Sciatic nerve (tissue), 2 donors: ENCODE measurements at regions not wholly inside any gene's neighbourhood (a gene's known extent, or its start where the extent isn't known, plus 50 kb on each side); places are given as distances from the start of the nearest gene placed in this dataset.
A peak's percentile ranks its signal among the peaks of the same experiment; 100 is the strongest.

Experiments used
- ATAC-seq: fragments of 200-7000 bp; cut with Tn5 transposase; one replicate; pipeline ENCODE4 v1.9.1; 2020; ENCODE audit warnings: mild to moderate bottlenecking, moderate library complexity
- DNase-seq: peaks from one replicate; pipeline ENCODE4 v3.0.0-alpha.2; 2020; ENCODE audit warnings: low spot score
- intact Hi-C: fragments of 100-400 bp; cut with DNase I; formaldehyde crosslinking; loops from one replicate; pipeline ENCODE4 v1.14.2; 2022
- donor health status: DM: no; HTN: no; CAD: no.
- donor health status: DM: no; HTN: no; CAD: no.

DNA sequence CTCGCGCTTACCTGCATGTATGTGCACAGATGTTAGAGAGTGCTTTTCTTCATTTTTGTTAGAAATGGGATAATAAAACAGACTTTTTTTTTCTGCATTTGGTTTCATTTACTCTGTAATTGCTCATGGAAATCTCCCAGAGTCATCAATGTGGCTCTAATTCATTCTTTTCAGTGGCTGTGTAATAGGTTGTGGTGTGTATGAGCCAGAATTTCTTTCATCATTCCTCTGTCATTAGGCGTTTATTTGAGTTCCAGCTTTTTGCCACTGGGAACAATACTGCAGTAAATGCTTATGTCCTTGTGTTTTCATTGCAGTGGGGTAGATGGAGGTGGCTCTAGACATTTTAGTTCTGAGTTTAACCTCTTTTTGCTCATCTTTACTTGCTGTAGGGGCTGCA, 118.9 kb downstream of the NXNL2 start:
- peak; percentile 29 for ATAC-seq
- DNase-seq, result no peak
- intact Hi-C loops, result no loop called here

DNA sequence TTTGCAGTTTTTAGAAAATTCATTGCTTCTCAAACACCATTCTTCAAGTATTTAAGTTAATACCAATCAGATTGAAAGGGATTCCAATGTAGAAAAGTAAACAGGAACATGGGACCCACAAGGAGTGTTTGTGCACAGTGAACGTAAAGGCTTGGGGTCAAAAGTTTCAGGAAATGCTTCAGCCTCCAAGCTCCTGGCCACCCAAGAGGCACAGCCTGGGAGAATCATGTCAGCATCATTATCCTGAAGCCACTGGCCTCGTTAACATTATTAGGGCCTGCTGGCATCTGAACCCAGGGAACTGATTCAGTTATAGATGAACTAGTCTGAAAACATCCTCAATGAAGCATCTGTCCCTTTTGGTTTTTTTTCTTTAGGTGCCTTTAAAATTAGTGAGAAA, 122.9 kb downstream of the NXNL2 start:
- ATAC-seq (peak; percentile 71), DNase-seq (no peak)
- intact Hi-C loops, result no loop called here

DNA sequence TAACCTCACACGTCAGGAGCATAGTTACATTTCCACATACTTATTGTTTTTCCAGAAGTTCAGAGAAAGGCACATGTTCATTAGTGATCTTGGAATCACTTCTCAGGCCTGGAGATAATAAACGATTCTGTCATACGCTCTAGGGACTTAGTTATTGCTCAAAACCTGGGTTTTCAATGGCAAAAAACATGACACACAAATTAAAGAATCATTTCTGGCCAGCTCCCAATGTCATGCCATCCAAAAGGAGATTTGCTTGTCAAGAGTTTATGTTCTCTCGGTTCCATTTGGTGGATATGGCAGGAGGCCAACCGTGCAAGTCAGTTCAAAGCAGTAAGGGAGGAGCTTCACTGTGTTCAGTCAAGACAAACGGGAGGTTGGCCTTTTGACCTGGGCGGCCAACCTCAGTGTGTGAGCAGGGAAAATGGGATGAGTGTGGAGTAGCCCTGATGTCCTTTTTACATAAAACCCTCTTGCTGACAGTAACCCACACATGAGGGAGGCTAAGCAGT, 123.4 kb downstream of the NXNL2 start:
- ATAC-seq, result peak; percentile 95
- intact Hi-C loops, result no loop called here
- peak; percentile 72 for DNase-seq

DNA sequence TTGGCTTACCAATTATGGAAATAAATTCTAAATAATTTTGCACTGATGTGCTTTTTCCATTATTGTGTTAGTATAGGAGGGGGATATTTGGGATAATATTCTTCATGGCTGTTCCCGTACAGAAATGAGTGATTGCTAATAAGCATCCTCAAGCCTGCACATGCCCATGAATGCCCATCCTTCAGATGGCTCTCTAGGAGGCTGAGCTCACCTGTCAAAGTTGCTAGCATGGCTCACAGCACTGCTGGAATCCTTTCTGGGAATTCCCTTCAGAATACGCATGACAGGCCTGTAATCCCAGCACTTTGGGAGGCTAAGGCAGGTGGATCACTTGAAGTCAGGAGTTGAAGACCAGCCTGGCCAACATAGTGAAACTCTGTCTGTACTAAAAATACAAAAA, 124.1 kb downstream of the NXNL2 start:
- DNase-seq, result no peak
- ATAC-seq, result no peak
- intact Hi-C loops, result no loop called here

DNA sequence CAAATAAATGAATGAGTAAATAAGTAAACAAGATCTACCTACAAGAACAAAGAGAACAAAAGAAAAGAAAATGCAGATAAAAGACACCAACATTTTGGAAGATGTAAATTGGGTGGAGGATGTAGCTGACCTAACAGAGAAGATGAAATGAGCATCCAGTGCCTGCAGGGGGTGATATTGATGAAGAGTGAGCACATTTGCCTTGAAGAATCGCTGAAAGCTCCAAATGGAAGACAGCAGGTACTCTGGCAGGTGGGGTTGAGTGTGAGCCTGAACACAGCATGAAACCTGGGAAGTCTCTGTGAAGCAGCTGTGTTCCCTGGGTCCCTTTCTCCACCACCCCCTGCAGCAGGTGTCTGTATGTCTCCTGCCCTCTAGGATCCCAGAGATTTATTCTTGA, 125.6 kb downstream of the NXNL2 start:
- DNase-seq, result no peak
- ATAC-seq, result no peak
- intact Hi-C loops, result no loop called here

DNA sequence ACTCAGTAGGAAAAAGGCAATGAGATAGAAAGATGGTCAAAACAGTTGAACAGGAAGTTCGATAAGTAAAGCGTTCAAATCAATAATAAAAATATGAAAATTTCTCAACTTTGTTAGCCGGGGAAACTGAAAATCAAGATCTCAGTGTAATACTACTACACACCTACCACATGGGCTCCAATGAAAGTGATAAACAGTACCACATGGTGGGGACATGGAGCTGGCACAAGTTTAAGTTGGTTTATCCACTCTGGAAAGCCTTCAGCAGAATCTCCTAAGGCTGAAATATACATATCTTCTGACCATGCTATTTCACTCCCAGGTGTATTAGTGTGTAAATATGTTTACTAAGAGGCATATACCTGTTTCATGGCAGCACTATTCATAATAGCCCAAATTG, 126.8 kb downstream of the NXNL2 start:
- no peak for DNase-seq
- intact Hi-C loops, result no loop called here

DNA sequence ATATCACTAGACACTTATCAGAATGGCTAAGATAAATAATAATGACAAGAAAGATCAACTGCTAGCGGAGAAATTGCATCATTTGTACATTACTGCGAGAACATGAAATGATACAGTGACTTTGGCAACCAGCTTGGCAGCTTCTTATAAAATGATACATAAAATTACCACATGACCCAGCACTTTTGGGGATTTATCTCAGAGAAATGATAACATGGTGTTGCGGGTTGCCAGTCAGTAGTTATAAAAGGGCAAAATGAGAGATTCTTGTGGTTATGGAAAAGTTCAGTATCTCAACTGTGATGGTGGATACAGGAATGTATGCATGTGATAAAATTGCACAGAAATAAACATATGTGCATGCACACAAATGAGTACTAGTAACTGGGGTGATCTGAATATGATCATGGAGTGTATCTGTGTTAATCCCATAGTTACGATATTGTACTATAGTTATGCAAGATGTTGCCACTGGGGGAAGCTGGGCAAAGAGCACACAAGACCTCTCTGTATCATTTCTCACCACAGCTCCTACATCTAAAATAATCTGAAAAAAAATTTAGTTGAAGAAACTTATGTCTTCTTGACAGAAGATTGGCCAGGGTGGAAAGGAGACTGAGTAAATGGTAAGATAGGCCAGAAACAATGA, 128.9 kb downstream of the NXNL2 start:
- ATAC-seq (no peak), DNase-seq (no peak)
- intact Hi-C loops, result no loop called here

More for the DNA sequence above, 126.8 kb downstream of the NXNL2 start:
- ATAC-seq, result no peak

DNA sequence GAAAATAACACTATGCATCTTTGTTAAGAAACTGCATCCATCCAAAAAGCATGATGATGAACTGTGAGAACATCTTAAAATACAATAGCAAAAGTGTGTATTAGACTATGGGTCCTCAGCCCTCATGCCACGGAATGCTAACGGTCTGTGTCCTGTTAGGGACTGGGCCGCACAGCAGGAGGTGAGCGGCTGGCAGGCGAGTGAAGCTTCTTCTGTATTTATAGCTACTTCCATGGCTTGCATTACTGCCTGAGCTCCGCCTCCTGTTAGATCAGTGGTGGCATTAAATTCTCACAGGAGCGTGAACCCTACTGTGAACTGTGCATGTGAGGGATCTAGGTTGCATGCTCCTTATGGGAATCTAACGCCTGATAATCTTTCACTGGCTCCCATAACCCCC, 129.8 kb downstream of the NXNL2 start:
- DNase-seq (no peak), ATAC-seq (no peak)
- intact Hi-C loops, result no loop called here

DNA sequence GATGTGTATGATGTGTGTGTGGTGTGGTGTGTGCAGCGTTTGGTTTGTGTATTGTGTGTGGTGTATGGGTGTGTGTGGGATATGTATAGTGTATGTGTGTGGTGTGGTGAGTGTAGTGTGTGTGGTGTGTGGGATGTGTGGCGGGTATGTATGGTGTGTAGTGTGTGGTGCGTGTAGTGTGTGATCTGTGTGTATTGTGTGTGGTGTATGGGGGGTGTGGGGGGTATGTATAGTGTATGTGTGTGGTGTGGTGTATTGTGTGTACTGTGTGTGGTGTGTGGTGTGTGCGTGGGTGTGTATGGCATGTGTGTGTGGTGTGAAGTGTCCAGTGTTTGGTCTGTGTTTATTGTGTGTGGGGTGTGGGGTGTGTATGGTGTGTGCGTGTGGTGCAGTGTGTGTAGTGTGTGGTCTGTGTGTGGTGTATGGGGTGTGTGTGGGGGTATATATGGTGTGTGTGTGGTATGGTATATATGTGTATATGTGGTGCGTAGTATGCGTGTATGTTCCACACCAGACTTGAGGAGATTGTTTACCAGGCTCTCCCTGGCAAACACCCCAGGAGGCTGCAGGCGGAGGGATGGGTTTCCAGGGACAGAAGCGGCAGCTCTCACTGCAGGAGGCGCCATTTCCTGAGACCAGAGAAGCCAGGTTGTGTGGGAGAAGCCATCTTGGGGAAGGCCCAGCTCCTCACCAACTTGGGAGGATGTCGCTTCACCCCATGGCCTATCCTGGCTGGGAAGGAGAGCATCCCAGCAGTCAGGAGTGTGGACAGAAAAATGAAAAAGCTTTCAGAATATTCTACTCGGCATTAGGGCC, 138.1 kb downstream of the NXNL2 start:
- intact Hi-C loops, result no loop called here
- ATAC-seq (peak; percentile 22), DNase-seq (no peak)

DNA sequence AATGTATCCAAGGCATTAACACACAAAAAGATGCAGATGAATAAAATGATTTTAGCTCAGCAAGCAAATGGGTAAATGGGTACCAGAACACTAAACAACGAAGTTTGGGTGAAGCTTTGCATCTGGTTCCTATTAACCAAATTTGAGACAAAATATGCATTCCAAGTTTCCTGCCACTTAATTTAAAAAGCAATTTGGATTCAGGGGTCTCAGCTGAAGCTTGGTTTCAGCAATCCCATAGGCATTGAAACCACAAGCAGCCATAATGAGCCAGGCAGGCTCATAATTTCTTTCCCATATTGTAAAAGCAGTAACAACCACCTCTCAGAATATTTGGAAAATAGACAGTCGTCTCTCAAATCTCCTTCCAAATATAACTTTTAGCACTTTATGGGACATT, 138.9 kb downstream of the NXNL2 start:
- DNase-seq (no peak), ATAC-seq (no peak)
- intact Hi-C loops, result no loop called here

DNA sequence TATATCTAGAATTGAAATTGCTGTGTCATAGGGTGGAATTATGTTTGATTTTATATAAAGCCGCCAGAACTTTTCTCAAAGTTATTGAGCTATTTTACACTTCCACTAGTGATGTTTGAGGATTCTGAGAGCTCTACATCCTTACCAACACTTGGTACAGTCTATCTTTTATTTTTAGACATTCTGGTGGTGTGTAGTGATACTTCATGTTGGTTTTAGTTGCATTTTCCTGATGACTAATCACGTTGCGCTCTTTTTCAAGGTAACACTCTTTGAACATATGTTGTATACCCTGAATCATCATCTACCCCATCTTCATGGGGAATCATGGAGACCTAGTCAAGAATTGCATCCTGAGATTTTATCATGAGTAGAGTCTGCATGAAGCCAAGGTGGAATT, 141.7 kb downstream of the NXNL2 start:
- DNase-seq (no peak), ATAC-seq (no peak)
- intact Hi-C loops, result no loop called here

DNA sequence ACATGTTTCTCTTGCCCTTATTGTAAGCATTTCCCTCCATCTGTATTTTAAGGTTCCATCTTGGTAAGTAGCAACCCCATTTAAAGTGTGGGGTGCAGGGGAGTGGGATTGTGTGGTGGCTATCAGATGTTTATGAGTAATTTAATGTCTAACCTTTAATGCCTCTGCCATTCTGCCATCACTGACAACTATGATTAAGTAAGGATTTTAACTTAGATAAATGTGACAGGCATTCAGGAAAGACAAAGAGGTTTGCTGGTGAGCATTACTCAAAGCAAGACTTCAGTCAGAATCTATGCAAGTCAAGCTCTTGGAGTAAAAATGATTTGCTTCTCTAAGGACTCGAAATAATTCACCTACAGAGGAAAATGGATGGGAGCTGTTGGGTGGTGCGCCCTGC, 143.0 kb downstream of the NXNL2 start:
- intact Hi-C loops, result no loop called here
- no peak for ATAC-seq
- DNase-seq, result no peak

DNA sequence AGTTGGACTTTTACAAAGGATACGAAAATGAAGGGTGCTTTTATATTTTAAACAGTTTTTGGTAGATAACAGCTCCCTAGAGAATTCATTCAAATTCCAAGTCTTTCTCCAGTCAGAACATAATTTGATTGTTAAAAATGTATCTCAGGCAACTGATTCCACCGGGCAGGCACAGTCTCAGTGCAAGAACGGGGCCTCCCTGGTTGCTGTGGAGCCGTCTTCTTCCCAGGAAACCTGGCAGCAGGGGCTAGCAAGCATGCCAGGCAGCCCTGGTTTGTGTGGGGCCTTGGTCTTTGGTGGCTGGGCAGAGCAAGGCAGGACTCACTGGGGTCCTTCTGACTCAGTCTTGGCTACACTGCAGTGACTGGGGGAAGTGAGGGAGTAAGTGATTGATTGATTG, 143.5 kb downstream of the NXNL2 start:
- ATAC-seq (no peak), DNase-seq (no peak)
- intact Hi-C loops, result no loop called here

DNA sequence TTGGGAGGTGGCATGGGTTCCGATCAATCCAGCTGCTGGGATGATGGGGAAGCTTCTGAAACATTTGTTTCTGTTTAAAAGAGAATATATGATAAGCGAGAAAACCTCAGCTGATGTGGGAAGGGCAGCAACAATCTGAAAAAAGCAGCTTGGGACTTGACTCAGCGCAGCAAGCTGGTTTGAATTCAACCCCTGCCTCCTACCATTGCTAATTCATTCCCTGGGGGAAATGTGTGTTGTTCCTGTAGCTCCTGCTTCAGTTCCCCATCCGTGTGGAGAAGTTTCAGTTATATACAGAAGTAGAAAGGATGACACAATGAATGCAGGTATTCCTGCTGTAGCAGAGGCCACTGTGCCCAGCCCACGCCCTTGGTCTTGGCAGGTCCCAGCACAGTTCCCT, 145.1 kb downstream of the NXNL2 start:
- no peak for ATAC-seq
- DNase-seq, result no peak
- intact Hi-C loops, result no loop called here

DNA sequence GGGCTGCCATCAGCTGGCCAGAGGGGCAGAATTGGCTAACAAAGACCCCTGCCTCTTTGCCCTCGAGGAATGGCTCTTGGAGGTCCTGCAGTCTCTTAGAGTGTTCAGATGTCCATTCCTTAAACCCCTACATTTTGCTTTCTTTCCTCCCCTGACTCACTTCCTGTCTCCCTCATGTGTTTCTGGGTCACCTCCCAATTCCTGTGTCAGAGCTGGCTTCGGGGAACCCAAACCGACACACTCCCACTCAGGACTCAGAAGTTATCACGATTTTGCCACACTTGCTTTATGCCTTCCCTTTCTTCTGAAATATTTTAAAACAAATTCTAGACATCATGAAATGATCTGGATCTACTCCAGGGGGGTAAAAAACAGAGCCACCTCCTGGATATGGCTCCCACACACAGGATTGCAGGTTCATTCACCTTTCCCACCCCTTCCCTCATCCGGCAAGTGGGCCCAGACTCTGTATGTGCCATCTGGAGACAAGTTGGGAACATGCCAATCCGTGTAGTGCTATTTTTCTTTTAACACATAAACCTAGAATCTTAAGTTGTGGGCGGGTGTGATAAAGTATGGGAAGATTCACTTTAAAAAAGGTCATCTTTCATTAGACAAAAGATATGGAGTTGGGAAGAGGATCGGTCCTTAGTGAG, 145.7 kb downstream of the NXNL2 start:
- ATAC-seq (no peak), DNase-seq (no peak)
- intact Hi-C loops, result no loop called here

DNA sequence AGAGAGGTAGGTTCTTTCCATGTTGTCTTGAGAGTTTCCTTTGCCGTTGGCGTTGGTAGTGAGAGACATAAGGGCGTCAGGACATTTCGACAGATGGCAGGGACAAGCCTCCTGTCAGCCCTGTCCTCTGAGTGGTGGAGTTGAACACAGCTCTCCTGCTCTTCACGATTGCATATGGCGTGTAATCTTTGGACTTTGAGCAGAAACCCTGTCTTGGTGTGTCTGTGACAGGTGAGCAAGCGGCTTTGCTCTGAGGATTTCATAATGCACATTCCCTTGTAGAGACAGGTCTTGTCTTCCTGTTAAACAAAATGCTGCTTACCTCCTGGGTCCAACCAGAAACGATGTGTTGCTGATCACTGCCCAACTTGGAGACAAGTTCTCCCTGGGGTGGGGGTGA, 146.5 kb downstream of the NXNL2 start:
- ATAC-seq (no peak), DNase-seq (no peak)
- intact Hi-C loops, result no loop called here

DNA sequence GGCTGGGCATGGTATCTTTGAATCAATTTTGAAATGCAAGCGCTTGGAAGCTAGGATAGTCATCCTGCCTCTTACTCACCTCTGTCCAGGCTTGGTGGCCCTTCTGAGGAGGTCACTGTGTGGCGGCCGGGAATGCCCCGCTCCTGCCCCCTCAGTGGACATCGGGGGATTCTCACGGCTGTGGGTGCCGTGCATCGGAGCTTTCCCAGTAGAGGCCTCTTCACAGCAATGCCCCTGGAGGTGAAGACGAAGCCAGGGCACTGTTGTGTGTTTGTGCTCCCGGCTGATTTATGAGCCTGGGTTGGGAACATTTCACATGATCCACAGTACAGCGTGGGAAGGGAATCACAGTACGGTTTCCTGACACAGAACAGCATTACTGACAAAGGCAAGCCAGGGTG, 147.5 kb downstream of the NXNL2 start:
- ATAC-seq (no peak), DNase-seq (no peak)
- intact Hi-C loops, result no loop called here

DNA sequence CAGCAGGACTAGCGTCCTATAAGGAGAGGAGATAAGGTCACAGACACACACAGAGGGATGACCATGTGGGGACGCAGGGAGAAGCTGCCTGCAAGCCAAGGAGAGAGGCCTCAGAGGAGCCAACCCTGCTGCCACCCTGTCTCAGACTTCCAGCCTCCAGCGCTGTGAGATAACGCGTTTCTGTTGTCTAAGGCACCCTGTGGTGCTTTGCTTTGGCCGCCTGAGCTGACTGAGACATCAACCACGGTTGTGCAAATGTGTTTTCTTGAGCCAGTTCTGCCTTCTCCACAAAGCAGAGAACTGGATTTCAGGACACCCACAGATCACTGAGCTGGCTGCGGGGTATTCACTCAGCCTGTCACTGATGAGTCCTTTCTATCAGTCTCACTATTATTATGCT, 149.1 kb downstream of the NXNL2 start:
- no peak for ATAC-seq
- intact Hi-C loops, result no loop called here
- DNase-seq, result no peak

DNA sequence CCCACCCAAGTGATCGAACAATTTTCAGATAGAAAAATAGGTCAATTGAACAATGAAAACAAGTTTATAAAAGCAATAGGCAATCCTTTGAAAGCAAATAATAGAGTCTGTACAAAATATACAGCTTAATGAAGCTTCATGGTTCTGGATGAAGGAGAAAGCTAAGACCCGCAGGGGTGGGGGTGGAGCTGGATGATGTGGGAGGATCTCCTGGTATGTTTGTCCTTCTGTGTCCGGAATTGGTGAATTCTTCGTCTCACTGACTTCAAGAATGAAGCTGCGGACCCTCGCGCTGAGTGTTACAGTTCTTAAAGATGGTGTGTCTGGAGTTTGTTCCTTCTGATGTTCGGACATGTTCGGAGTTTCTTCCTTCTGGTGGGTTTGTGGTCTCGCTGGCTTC, 149.9 kb downstream of the NXNL2 start:
- intact Hi-C loops, result no loop called here
- ATAC-seq (no peak), DNase-seq (no peak)

DNA sequence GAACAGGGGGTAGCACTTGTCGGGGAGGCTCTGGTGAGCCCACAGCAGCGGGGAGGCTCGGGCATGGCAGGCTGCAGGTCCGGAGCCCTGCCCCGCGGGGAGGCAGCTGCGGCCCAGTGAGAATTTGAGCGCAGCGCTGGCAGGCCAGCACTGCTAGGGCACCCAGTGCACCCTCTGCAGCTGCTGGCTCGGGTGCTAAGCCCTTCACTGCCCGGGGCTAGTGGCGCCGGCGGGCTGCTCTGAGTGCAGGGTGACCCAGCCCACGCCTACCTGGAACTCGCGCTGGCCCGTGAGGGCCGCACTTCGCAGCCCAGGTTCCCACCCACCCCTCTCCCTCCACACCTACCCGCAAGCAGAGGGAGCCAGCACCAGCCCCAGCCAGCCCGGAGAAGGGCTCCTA, 151.0 kb downstream of the NXNL2 start:
- no peak for DNase-seq
- no peak for ATAC-seq
- intact Hi-C loops, result no loop called here
